HEK293 (cell line): ENCODE measurements at regions not wholly inside any gene's neighbourhood (a gene's known extent, or its start where the extent isn't known, plus 50 kb on each side); places are given as distances from the start of the nearest gene placed in this dataset.

Experiments used
- CTCF ChIA-PET: fragments of 350-600 bp; formaldehyde crosslinking; extraction: SDS; loops from one replicate; lab custom pipeline; 2021; ENCODE audit warnings: antibody characterized with exemption; lab: Yijun Ruan, JAX
- POLR2A ChIA-PET: fragments of 300-600 bp; formaldehyde crosslinking; extraction: SDS; loops from one replicate; lab custom pipeline; 2020; ENCODE audit warnings: antibody characterized with exemption, inconsistent platforms; lab: Yijun Ruan, JAX
- H3K27ac ChIP-seq: fragments of 200-500 bp; sonication (Bioruptor generic); 2 replicates; pipeline ENCODE4 v1.5.1; 2014; ENCODE audit warnings: low read depth, low read length, control low read depth, inconsistent platforms; ENCODE audit errors: extremely low read depth
- H3K36me3 ChIP-seq, 2 experiments: fragments of 200-500 bp in 1 of 2; sonication (Bioruptor generic) in 1 of 2; 1 replicate in 1 of 2; 2 replicates in 1 of 2; pipeline ENCODE4 v1.5.1; 2014 to 2017; ENCODE audit warnings: inconsistent platforms in 2 of 2, low read length in 2 of 2; ENCODE audit not compliant: control insufficient read depth in 2 of 2, insufficient read depth in 1 of 2
- H3K4me1 ChIP-seq: fragments of 200-500 bp; sonication (Bioruptor generic); 2 replicates; pipeline ENCODE4 v1.5.1; 2014; ENCODE audit warnings: mild to moderate bottlenecking, low read length, inconsistent platforms; ENCODE audit not compliant: control insufficient read depth, insufficient read depth
- H3K4me3 ChIP-seq: 2 replicates; pipeline ENCODE4 v1.5.1; 2011; ENCODE audit warnings: low read depth, mild to moderate bottlenecking, control low read depth, low read length, moderate library complexity
- H3K9me3 ChIP-seq: fragments of 200-500 bp; sonication (Bioruptor generic); 2 replicates; pipeline ENCODE4 v1.5.1; 2014; ENCODE audit warnings: low read depth, low read length, inconsistent platforms; ENCODE audit not compliant: control insufficient read depth, insufficient read depth
- KLF16 ChIP-seq: fragments of 450-650 bp; formaldehyde crosslinking; IDR thresholded peaks from 2 replicates; pipeline ENCODE4 v1.5.1; 2017; ENCODE audit warnings: missing biosample characterization, missing genetic modification characterization
- KLF7 ChIP-seq: fragments of 450-650 bp; formaldehyde crosslinking; IDR thresholded peaks from 2 replicates; pipeline ENCODE4 v1.5.1; 2016; ENCODE audit warnings: missing biosample characterization, missing genetic modification characterization, borderline replicate concordance
- MZF1 ChIP-seq: fragments of 450-650 bp; formaldehyde crosslinking; IDR thresholded peaks from 2 replicates; pipeline ENCODE4 v1.5.1; 2017; ENCODE audit warnings: missing biosample characterization, missing genetic modification characterization, borderline replicate concordance
- PBX3 ChIP-seq: sonication (generic); formaldehyde crosslinking; IDR thresholded peaks from 2 replicates; pipeline ENCODE4 v1.8.1; 2022; ENCODE audit warnings: mild to moderate bottlenecking, moderate library complexity, missing genetic modification reagents
- PRDM1 ChIP-seq: fragments of 450-650 bp; formaldehyde crosslinking; IDR thresholded peaks from 2 replicates; pipeline ENCODE4; 2016; ENCODE audit warnings: missing biosample characterization, missing genetic modification characterization
- SCRT1 ChIP-seq: fragments of 450-650 bp; formaldehyde crosslinking; IDR thresholded peaks from 2 replicates; pipeline ENCODE4 v1.5.1; 2016; ENCODE audit warnings: missing biosample characterization, missing genetic modification characterization, borderline replicate concordance
- ZBTB17 ChIP-seq: fragments of 450-650 bp; formaldehyde crosslinking; IDR thresholded peaks from 2 replicates; pipeline ENCODE4 v1.5.1; 2016; ENCODE audit warnings: missing biosample characterization, missing genetic modification characterization
- ZBTB21 ChIP-seq: fragments of 450-650 bp; formaldehyde crosslinking; IDR thresholded peaks from 2 replicates; pipeline ENCODE4 v1.5.1; 2017; ENCODE audit warnings: missing biosample characterization, missing genetic modification characterization
- ZBTB8A ChIP-seq: fragments of 450-650 bp; formaldehyde crosslinking; IDR thresholded peaks from 2 replicates; pipeline ENCODE4 v1.5.1; 2016; ENCODE audit warnings: missing biosample characterization, missing genetic modification characterization
- ZNF10 ChIP-seq: fragments of 450-650 bp; formaldehyde crosslinking; IDR thresholded peaks from 2 replicates; pipeline ENCODE4 v1.5.1; 2017; ENCODE audit warnings: missing biosample characterization, missing genetic modification characterization
- ZNF175 ChIP-seq: fragments of 450-650 bp; formaldehyde crosslinking; IDR thresholded peaks from 2 replicates; pipeline ENCODE4 v1.5.1; 2016; ENCODE audit warnings: missing biosample characterization, missing genetic modification characterization
- ZNF248 ChIP-seq: fragments of 450-650 bp; formaldehyde crosslinking; IDR thresholded peaks from 2 replicates; pipeline ENCODE4 v1.5.1; 2017; ENCODE audit warnings: missing biosample characterization, missing genetic modification characterization
- ZNF292 ChIP-seq: fragments of 450-650 bp; formaldehyde crosslinking; IDR thresholded peaks from 2 replicates; pipeline ENCODE4 v1.5.1; 2016; ENCODE audit warnings: low read depth, missing biosample characterization, missing genetic modification characterization, borderline replicate concordance
- ZNF302 ChIP-seq: fragments of 450-650 bp; formaldehyde crosslinking; IDR thresholded peaks from 2 replicates; pipeline ENCODE4 v1.5.1; 2016; ENCODE audit warnings: missing biosample characterization, missing genetic modification characterization, low read depth
- ZNF324 ChIP-seq: fragments of 450-650 bp; formaldehyde crosslinking; IDR thresholded peaks from 2 replicates; pipeline ENCODE4 v1.5.1; 2016; ENCODE audit warnings: missing biosample characterization, missing genetic modification characterization
- ZNF394 ChIP-seq: fragments of 450-650 bp; formaldehyde crosslinking; IDR thresholded peaks from 2 replicates; pipeline ENCODE4 v1.5.1; 2016; ENCODE audit warnings: missing biosample characterization, missing genetic modification characterization, mild to moderate bottlenecking, moderate library complexity, borderline replicate concordance
- ZNF510 ChIP-seq: fragments of 450-650 bp; formaldehyde crosslinking; IDR thresholded peaks from 2 replicates; pipeline ENCODE4 v1.5.1; 2018; ENCODE audit warnings: mild to moderate bottlenecking, missing genetic modification characterization, missing biosample characterization; ENCODE audit not compliant: insufficient replicate concordance
- ZNF560 ChIP-seq: fragments of 450-650 bp; formaldehyde crosslinking; IDR thresholded peaks from 2 replicates; pipeline ENCODE4 v1.5.1; 2017; ENCODE audit warnings: missing biosample characterization, missing genetic modification characterization, borderline replicate concordance
- ZNF610 ChIP-seq: fragments of 450-650 bp; formaldehyde crosslinking; IDR thresholded peaks from 2 replicates; pipeline ENCODE4 v1.5.1; 2016; ENCODE audit warnings: missing biosample characterization, missing genetic modification characterization, borderline replicate concordance
- ZNF639 ChIP-seq: fragments of 450-650 bp; formaldehyde crosslinking; IDR thresholded peaks from 2 replicates; pipeline ENCODE4 v1.5.1; 2016; ENCODE audit warnings: missing biosample characterization, missing genetic modification characterization
- ZNF660 ChIP-seq: fragments of 450-650 bp; IDR thresholded peaks from 2 replicates; pipeline ENCODE4 v1.5.1; 2018; ENCODE audit warnings: missing biosample characterization, mild to moderate bottlenecking, missing genetic modification characterization
- ZNF664 ChIP-seq: fragments of 450-650 bp; formaldehyde crosslinking; IDR thresholded peaks from 2 replicates; pipeline ENCODE4 v1.5.1; 2016; ENCODE audit warnings: missing biosample characterization, missing genetic modification characterization
- ZNF701 ChIP-seq: fragments of 450-650 bp; formaldehyde crosslinking; IDR thresholded peaks from 2 replicates; pipeline ENCODE4 v1.5.1; 2016; ENCODE audit warnings: missing biosample characterization, missing genetic modification characterization
- ZNF707 ChIP-seq: fragments of 450-650 bp; formaldehyde crosslinking; IDR thresholded peaks from 2 replicates; pipeline ENCODE4 v1.5.1; 2016; ENCODE audit warnings: missing biosample characterization, missing genetic modification characterization
- ZNF837 ChIP-seq: fragments of 450-650 bp; formaldehyde crosslinking; IDR thresholded peaks from 2 replicates; pipeline ENCODE4 v1.5.1; 2016; ENCODE audit warnings: missing biosample characterization, missing genetic modification characterization
- ZXDB ChIP-seq: fragments of 450-650 bp; formaldehyde crosslinking; IDR thresholded peaks from 2 replicates; pipeline ENCODE4 v1.5.1; 2016; ENCODE audit warnings: missing biosample characterization, missing genetic modification characterization

GRCh38 chr12:82132390-82132789, 225.8 kb downstream of the CCDC59 start:
- no peaks in the 10 kb centered on the region for H3K4me1 ChIP-seq
- TF ChIP-seq PRDM1 (tag by site-specific recombination) (no peak), ZBTB17 (tag by site-specific recombination) (no peak), ZBTB21 (tag by site-specific recombination) (no peak), ZNF510 (tag by site-specific recombination) (no peak), SCRT1 (tag by site-specific recombination) (no peak), ZNF701 (tag by site-specific recombination) (no peak), ZNF175 (no peak), ZNF248 (no peak), ZNF394 (tag by site-specific recombination) (no peak), ZNF610 (tag by site-specific recombination) (no peak), ZNF664 (tag by site-specific recombination) (no peak)
- TF ChIP-seq, all 188 proteins: peak for 0
- Histone ChIP-seq H3K9me3 (no peaks in the 10 kb centered on the region), H3K27ac (no peak overlapping the region), H3K36me3 (no peaks in the 10 kb centered on the region), H3K4me3 (no peak overlapping the region)
- ChIA-PET POLR2A (no interaction called here), CTCF (no interaction called here)

GRCh38 chr12:82130762-82131161, 227.4 kb downstream of the CCDC59 start:
- no peaks in the 10 kb centered on the region for H3K36me3 ChIP-seq
- ChIA-PET POLR2A (no interaction called here), CTCF (interaction anchor here (0.6 kb wide), 1 partner anchor 9 kb away, joined by 3 read pairs; no protein-coding TSS in a partner anchor)
- no peak for TF ChIP-seq ZNF10 (tag by site-specific recombination)
- no peak for TF ChIP-seq KLF7 (tag by site-specific recombination)
- TF ChIP-seq ZNF639 (tag by site-specific recombination) = no peak
- TF ChIP-seq ZNF707 (tag by site-specific recombination) = no peak
- TF ChIP-seq MZF1 (tag by site-specific recombination) = no peak
- TF ChIP-seq ZNF837 = no peak
- no peak for TF ChIP-seq ZXDB (tag by site-specific recombination)
- no peak for TF ChIP-seq PBX3
- TF ChIP-seq ZNF394 (tag by site-specific recombination) = no peak
- no peak for TF ChIP-seq ZNF292
- no peak for TF ChIP-seq ZNF660 (tag by site-specific recombination)
- TF ChIP-seq ZNF324 (tag by site-specific recombination) = no peak
- no peak for TF ChIP-seq KLF16 (tag by site-specific recombination)
- TF ChIP-seq ZBTB8A (tag by site-specific recombination) = no peak
- TF ChIP-seq ZNF302 (tag by site-specific recombination) = no peak
- TF ChIP-seq ZNF560 (tag by site-specific recombination) = no peak
- H3K4me1 ChIP-seq = no peaks in the 10 kb centered on the region
- H3K4me3 ChIP-seq = no peak overlapping the region
- H3K27ac ChIP-seq = no peak overlapping the region
- no peaks in the 10 kb centered on the region for H3K9me3 ChIP-seq
